K562 (cell line): ENCODE measurements at regions not wholly inside any gene's neighbourhood (a gene's known extent, or its start where the extent isn't known, plus 50 kb on each side); places are given as distances from the start of the nearest gene placed in this dataset.
"Not testable (repeated sequence)": the region's sequence is repeated elsewhere in the genome, so short reads cannot be mapped to it uniquely, and the experiment has no call there.

ENCODE experiments used
- ATAC-seq: fragments of 200-7000 bp; cut with Tn5 transposase; 3 replicates; pipeline ENCODE4 v1.9.1; 2020; ENCODE audit warnings: moderate library complexity
- BruUV-seq: library from RNA; stranded (reverse); fragments of 400-500 nt; replicated peaks from 2 replicates; lab custom pipeline; 2021; lab: Mats Ljungman, UMichigan
- CTCF ChIA-PET: fragments of 300-600 bp; formaldehyde crosslinking; extraction: SDS; loops from one replicate; lab custom pipeline; 2021; ENCODE audit warnings: low intra/inter-chr PET ratio; lab: Yijun Ruan, JAX
- POLR2A ChIA-PET: fragments of 300-600, 350-650 bp; sonication (Branson Sonifier 250); formaldehyde crosslinking; extraction: SDS; loops from one replicate; lab custom pipeline; 2021; ENCODE audit warnings: antibody characterized with exemption, inconsistent platforms; lab: Yijun Ruan, JAX
- DNase-seq, 4 experiments: peaks; one replicate each; pipeline versions ENCODE4 v3.0.0 to v3.0.0-alpha.2; 2011 to 2018; ENCODE audit warnings: low spot score in 3 of 4, mixed read lengths in 3 of 4; ENCODE audit errors: extremely low read depth in 1 of 4
- FAIRE-seq: peaks from 2 replicates; lab custom pipeline; 2011; peaks lifted over from hg19 to GRCh38; lab: Jason Lieb, UNC
- H2AFZ ChIP-seq: 2 replicates; pipeline ENCODE4 v1.6.0; 2011; ENCODE audit warnings: low read depth, low read length, control low read depth, inconsistent platforms
- H3K27ac ChIP-seq: fragments of 200-600 bp; 3 replicates; pipeline ENCODE4 v1.8.0; 2011; ENCODE audit warnings: low read depth, mild to moderate bottlenecking, control low read depth, inconsistent platforms, low read length, moderate library complexity, mixed read lengths; ENCODE audit errors: extremely low read depth
- H3K27me3 ChIP-seq, 2 experiments: fragments of 300-600 bp in 1 of 2; 2 replicates in 1 of 2; 3 replicates in 1 of 2; pipeline versions ENCODE4 v1.6.0 to v1.8.0; 2011; ENCODE audit warnings: inconsistent platforms in 2 of 2, low read length in 2 of 2, mild to moderate bottlenecking in 1 of 2, mixed read lengths in 1 of 2, moderate library complexity in 1 of 2; ENCODE audit not compliant: control insufficient read depth in 2 of 2, insufficient read depth in 2 of 2
- H3K36me3 ChIP-seq: fragments of 300-600 bp; 3 replicates; pipeline ENCODE4 v1.8.0; 2011; ENCODE audit warnings: mild to moderate bottlenecking, low read length, inconsistent platforms; ENCODE audit not compliant: control insufficient read depth, insufficient read depth
- H3K4me1 ChIP-seq, 2 experiments: fragments of 200-600 bp in 1 of 2; replicated peaks in 1 of 2; 2 replicates in 1 of 2; 3 replicates in 1 of 2; pipeline versions ENCODE4 v1.5.1 to v1.8.0; 2011; ENCODE audit warnings: inconsistent platforms in 2 of 2, low read length in 2 of 2, mild to moderate bottlenecking in 1 of 2, mixed read lengths in 1 of 2, moderate library complexity in 1 of 2; ENCODE audit not compliant: control insufficient read depth in 2 of 2, insufficient read depth in 2 of 2
- H3K4me2 ChIP-seq: 2 replicates; pipeline ENCODE4 v1.6.1; 2011; ENCODE audit warnings: low read length, control low read depth, inconsistent platforms, mixed read lengths; ENCODE audit not compliant: insufficient read depth
- H3K4me3 ChIP-seq: fragments of 200-600 bp; sonication (generic), shearing (Covaris generic); 2 replicates; pipeline ENCODE4 v1.5.1; 2016; ENCODE audit warnings: control low read depth, inconsistent platforms
- H3K79me2 ChIP-seq: fragments of 200-600 bp; 3 replicates; pipeline ENCODE4 v1.8.0; 2011; ENCODE audit warnings: low read length, inconsistent platforms; ENCODE audit not compliant: control insufficient read depth, insufficient read depth
- H3K9ac ChIP-seq, 2 experiments: 2 replicates each; pipeline versions ENCODE4 v1.6.0 to v1.6.1; 2011; ENCODE audit warnings: low read depth in 2 of 2, low read length in 2 of 2, control low read depth in 1 of 2, inconsistent platforms in 1 of 2, mild to moderate bottlenecking in 1 of 2, mixed read lengths in 1 of 2; ENCODE audit not compliant: insufficient read depth in 1 of 2
- H3K9me1 ChIP-seq: one replicate; pipeline ENCODE4 v1.6.0; 2011; ENCODE audit warnings: inconsistent platforms, mild to moderate bottlenecking, low read length, moderate library complexity; ENCODE audit not compliant: control insufficient read depth, insufficient read depth
- H3K9me3 ChIP-seq: replicated peaks from 2 replicates; pipeline ENCODE4 v1.5.1; 2011; ENCODE audit warnings: low read depth, low read length, inconsistent platforms; ENCODE audit not compliant: control insufficient read depth, insufficient read depth
- H4K20me1 ChIP-seq: replicated peaks from 2 replicates; pipeline ENCODE4 v1.6.1; 2011; ENCODE audit warnings: low read length, inconsistent platforms, mixed read lengths; ENCODE audit not compliant: control insufficient read depth, insufficient read depth
- WGBS: fragments of 100-300 bp; shearing (Covaris generic); methylation state at CpG from one replicate; pipeline ENCODE4 v1.1.6; 2016; ENCODE audit warnings: low coverage, mixed read lengths; ENCODE audit not compliant: insufficient coverage; ENCODE audit errors: missing lambda C conversion rate; 5-methylcytosine and 5-hydroxymethylcytosine counted together
- in situ Hi-C: fragments of 300-500 bp; cut with MboI; formaldehyde crosslinking; loops from 4 replicates; pipeline ENCODE4 v1.15.0; 2018; ENCODE audit warnings: inconsistent platforms, mixed read lengths
- intact Hi-C: fragments of 100-400 bp; cut with micrococcal nuclease; formaldehyde crosslinking; loops from 2 replicates; pipeline ENCODE4 v1.14.2; 2022

GRCh38 chr9:60525879-60526686, 388.1 kb upstream of the SPATA31A5 start:
- H3K9me3 ChIP-seq, in situ Hi-C loops, CTCF ChIA-PET, H3K4me2 ChIP-seq, H3K27me3 ChIP-seq, DNase-seq, H3K9me1 ChIP-seq, H3K36me3 ChIP-seq, H3K4me3 ChIP-seq, BruUV-seq, H3K9ac ChIP-seq, H3K27ac ChIP-seq, FAIRE-seq, POLR2A ChIA-PET, H2AFZ ChIP-seq, intact Hi-C loops, H4K20me1 ChIP-seq, H3K79me2 ChIP-seq, H3K4me1 ChIP-seq: not testable (repeated sequence)
- WGBS: 0% methylated on average over 10 of the region's 10 CpGs
- ATAC-seq: peak; percentile 56

GRCh38 chr9:60526694-60527231, 387.4 kb upstream of the SPATA31A5 start:
- H3K27me3 ChIP-seq, intact Hi-C loops, POLR2A ChIA-PET, H3K79me2 ChIP-seq, BruUV-seq, H3K36me3 ChIP-seq, H3K4me2 ChIP-seq, in situ Hi-C loops, H4K20me1 ChIP-seq, H2AFZ ChIP-seq, FAIRE-seq, H3K4me1 ChIP-seq, DNase-seq, H3K9me1 ChIP-seq, CTCF ChIA-PET, H3K4me3 ChIP-seq, H3K27ac ChIP-seq, H3K9me3 ChIP-seq, H3K9ac ChIP-seq: not testable (repeated sequence)
- 0% methylated on average over 2 of the region's 3 CpGs for WGBS
- ATAC-seq: peak; percentile 50

GRCh38 chr9:60544518-60544917, 369.7 kb upstream of the SPATA31A5 start:
- H3K27ac ChIP-seq, H3K36me3 ChIP-seq, H3K4me2 ChIP-seq, CTCF ChIA-PET, ATAC-seq, FAIRE-seq, in situ Hi-C loops, H3K79me2 ChIP-seq, H4K20me1 ChIP-seq, H3K9ac ChIP-seq, H2AFZ ChIP-seq, BruUV-seq, intact Hi-C loops, DNase-seq, H3K4me3 ChIP-seq, H3K4me1 ChIP-seq, H3K9me3 ChIP-seq, POLR2A ChIA-PET, H3K9me1 ChIP-seq, H3K27me3 ChIP-seq: not testable (repeated sequence)
- WGBS: 0% methylated on average over 2 of the region's 10 CpGs
